ENCODE measurements at regions not wholly inside any gene's neighbourhood (a gene's known extent, or its start where the extent isn't known, plus 50 kb on each side); places are given as distances from the start of the nearest gene placed in this dataset.

DNA sequence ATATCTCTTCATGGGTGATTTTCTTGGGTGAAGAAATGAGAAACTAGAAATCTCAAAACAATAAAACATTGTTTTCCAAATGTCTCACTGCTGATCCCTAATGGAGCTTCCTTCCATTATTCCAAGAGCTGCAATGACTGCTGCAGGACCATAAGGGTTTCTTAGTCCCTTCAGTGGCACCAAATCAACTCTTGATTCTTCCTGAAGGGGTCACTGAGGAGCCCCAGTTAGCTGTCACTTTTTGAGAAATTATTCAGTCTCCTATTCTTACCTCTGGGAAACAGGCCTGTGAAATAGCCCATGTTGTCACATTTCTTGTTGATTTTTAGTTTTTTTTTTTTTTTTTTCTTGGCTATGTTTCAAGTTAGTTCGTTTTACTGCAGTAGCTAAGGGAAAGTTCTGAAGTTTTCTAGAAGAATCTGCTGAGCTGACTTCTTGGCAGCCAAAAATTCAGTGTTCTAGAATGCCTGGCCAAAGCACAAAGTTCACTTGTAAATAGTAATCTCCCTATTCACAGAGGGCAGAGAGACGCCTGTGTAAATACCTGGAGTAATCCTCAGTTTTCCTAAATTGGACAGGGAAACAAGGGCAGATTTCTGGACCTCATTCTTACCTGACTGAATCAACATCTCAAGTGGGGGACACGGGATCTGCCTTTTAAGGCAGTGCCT lies 480.0 kb downstream of the RIT2 start:
- Histone ChIP-seq H3K4me3 (no peak overlapping the region), H3K9me3 (no peaks in the 10 kb centered on the region), H3K4me1 (peaks cover 0 to 7% (median 0%) of the 10 kb centered on the region in 4 donors), H3K27me3 (no peaks in the 10 kb centered on the region), H3K36me3 (no peaks in the 10 kb centered on the region), H3K27ac (peak overlapping the region in 2 of 3 donors; percentile 49 to 65)
- peak in 1 of 3 donors; percentile 45 for DNase-seq
- peak; percentile 85 to 94 (median 91) for ATAC-seq
- intact Hi-C loops (cut with DNase I) = no loop called here
- TF ChIP-seq POLR2A (IDR thresholded peaks at IDR 0.05) = no peak
- TF ChIP-seq, protein P1, sequence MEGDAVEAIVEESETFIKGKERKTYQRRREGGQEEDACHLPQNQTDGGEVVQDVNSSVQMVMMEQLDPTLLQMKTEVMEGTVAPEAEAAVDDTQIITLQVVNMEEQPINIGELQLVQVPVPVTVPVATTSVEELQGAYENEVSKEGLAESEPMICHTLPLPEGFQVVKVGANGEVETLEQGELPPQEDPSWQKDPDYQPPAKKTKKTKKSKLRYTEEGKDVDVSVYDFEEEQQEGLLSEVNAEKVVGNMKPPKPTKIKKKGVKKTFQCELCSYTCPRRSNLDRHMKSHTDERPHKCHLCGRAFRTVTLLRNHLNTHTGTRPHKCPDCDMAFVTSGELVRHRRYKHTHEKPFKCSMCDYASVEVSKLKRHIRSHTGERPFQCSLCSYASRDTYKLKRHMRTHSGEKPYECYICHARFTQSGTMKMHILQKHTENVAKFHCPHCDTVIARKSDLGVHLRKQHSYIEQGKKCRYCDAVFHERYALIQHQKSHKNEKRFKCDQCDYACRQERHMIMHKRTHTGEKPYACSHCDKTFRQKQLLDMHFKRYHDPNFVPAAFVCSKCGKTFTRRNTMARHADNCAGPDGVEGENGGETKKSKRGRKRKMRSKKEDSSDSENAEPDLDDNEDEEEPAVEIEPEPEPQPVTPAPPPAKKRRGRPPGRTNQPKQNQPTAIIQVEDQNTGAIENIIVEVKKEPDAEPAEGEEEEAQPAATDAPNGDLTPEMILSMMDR (IDR thresholded peaks at IDR 0.05) = no peak
- WGBS (ENCODE audit: insufficient coverage, low coverage, low lambda C conversion rate, missing lambda C conversion rate) = 10% methylated on average over 3 of the region's 3 CpGs

DNA sequence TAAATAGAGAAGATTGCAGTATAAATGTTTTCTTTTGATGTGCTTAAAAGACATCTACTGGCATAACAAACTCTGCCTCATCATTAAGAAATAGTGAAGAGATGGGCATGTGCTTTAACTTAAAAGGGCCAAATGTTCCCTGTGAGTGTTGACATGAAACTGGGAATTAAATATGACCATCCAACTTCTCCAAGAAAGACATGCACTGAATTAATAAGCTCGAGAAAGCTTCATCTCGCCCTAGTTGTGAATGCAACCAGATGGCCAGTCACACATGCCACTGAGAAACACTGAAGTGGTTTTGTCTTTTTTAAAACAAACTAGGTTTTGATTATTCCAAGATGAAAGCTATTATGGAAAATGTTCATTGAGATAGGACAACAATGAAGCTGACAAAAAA lies 479.2 kb downstream of the RIT2 start:
- H3K4me3 ChIP-seq = no peak overlapping the region
- intact Hi-C loops (cut with DNase I) = no loop called here
- H3K36me3 ChIP-seq = no peaks in the 10 kb centered on the region
- H3K4me1 ChIP-seq = peaks cover 0 to 7% (median 0%) of the 10 kb centered on the region in 4 donors
- peak overlapping the region in 2 of 3 donors; percentile 49 to 65 for H3K27ac ChIP-seq
- no peak for TF ChIP-seq POLR2A (IDR thresholded peaks at IDR 0.05)
- TF ChIP-seq, protein P1 (IDR thresholded peaks at IDR 0.05) = no peak
- H3K9me3 ChIP-seq = no peaks in the 10 kb centered on the region
- no peaks in the 10 kb centered on the region for H3K27me3 ChIP-seq
- DNase-seq = no peak
- 75% methylated on average over 2 of the region's 2 CpGs for WGBS (ENCODE audit: insufficient coverage, low coverage, low lambda C conversion rate, missing lambda C conversion rate)
- ATAC-seq = no peak

DNA sequence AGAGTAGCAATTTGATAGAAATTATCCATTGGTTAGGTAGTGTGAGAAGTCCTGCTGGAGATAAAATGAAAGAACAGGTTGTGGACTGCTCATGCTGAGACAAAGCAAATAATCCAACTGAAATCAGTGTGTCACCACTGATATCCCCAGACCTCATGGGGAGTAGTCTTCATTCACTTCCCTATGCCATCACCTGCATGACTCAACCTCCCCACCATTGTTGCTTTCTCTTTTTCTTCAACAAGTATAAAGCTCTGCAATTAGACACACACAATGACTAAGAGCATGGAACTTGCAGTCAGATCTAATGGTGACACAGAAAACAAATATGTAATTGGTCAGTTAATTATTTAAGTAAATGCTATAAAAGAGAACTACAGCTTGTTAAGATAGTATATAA lies 475.3 kb downstream of the RIT2 start:
- TF ChIP-seq, protein P1 (IDR thresholded peaks at IDR 0.05) = no peak
- no peak for TF ChIP-seq POLR2A (IDR thresholded peaks at IDR 0.05)
- DNase-seq = no peak
- no peak for ATAC-seq
- Histone ChIP-seq H3K4me1 (peaks cover 0 to 7% (median 0%) of the 10 kb centered on the region in 4 donors), H3K27me3 (no peaks in the 10 kb centered on the region), H3K9me3 (no peaks in the 10 kb centered on the region), H3K36me3 (no peaks in the 10 kb centered on the region), H3K4me3 (no peak overlapping the region), H3K27ac (no peak overlapping the region)
- intact Hi-C loops (cut with DNase I) = no loop called here

DNA sequence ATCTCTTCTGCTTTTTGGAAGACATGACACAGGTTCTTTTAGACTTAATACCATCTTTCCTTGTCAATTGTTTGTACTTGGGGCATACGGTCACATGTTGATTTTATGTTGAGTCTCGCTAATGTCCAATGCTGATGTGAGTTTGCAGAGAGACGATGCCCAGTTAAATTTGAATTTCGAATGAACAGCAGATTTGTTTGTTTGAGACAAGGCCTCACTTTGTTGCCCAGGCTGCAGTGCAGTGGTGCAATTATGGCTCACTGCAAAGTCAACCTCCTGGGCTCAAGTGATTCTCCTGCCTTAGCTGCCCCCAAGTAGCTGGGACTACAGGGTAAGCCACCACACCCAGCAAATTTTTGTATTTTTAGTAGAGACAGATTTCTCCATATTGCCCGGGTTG lies 473.5 kb downstream of the RIT2 start:
- intact Hi-C loops (cut with DNase I) = no loop called here
- Histone ChIP-seq H3K4me1 (no peaks in the 10 kb centered on the region), H3K27ac (no peak overlapping the region), H3K9me3 (no peaks in the 10 kb centered on the region), H3K4me3 (no peak overlapping the region), H3K36me3 (no peaks in the 10 kb centered on the region), H3K27me3 (no peaks in the 10 kb centered on the region)
- no peak for TF ChIP-seq POLR2A (IDR thresholded peaks at IDR 0.05)
- TF ChIP-seq, protein P1 (IDR thresholded peaks at IDR 0.05) = no peak
- ATAC-seq (no peak), DNase-seq (no peak)
- WGBS (ENCODE audit: insufficient coverage, low coverage, low lambda C conversion rate, missing lambda C conversion rate) = 79% methylated on average over 5 of the region's 5 CpGs
